NCI-H2196 treated with DMSO at 0.1 percent for 48 hours (cell line): ENCODE measurements at regions not wholly inside any gene's neighbourhood (a gene's known extent, or its start where the extent isn't known, plus 50 kb on each side); places are given as distances from the start of the nearest gene placed in this dataset.

Source experiments
- DNase-seq: peaks from one replicate; lab custom pipeline; 2025; ENCODE audit not compliant: unreplicated experiment; lab: John Stamatoyannopoulos, UW

DNA sequence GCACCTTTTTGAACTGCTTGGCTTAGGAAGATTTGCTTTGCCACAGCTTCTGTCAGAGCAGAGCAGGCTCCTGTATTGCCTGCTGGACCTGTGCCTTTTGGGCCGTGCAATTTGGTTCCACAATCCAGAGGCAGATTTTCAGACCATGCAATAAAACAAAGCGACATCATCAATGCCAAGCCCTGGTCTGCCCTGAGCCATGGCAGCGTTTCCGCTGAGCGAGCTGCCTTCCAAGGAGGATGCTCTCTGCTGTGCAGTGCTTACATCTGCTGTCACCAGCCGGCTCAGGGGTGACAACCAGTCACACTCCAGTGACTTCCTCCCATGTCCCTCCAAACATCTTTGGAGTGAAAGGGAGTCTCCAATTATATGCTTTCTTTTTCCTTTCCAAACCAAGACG, 282.2 kb downstream of the CDH26 start:
- no peak for DNase-seq

DNA sequence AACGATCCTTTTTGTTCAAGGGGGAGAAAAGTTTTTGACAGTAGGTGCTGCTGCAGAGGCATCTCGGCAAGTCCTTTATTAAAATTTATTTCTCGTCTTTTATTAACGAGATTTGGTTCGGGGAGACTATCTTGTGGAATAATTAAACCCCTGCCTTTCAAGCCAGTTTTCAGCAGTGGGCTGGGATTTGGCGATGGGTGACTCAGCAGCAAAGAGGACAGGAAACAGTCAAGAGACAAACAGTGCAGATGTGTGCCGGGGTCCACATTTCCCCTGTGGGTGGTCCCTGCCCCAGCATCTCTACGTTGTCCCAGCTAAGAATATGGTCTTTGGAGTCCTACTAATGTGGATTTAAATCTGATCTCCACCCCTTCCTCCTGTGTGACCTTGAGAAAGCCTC, 282.8 kb downstream of the CDH26 start:
- no peak for DNase-seq

DNA sequence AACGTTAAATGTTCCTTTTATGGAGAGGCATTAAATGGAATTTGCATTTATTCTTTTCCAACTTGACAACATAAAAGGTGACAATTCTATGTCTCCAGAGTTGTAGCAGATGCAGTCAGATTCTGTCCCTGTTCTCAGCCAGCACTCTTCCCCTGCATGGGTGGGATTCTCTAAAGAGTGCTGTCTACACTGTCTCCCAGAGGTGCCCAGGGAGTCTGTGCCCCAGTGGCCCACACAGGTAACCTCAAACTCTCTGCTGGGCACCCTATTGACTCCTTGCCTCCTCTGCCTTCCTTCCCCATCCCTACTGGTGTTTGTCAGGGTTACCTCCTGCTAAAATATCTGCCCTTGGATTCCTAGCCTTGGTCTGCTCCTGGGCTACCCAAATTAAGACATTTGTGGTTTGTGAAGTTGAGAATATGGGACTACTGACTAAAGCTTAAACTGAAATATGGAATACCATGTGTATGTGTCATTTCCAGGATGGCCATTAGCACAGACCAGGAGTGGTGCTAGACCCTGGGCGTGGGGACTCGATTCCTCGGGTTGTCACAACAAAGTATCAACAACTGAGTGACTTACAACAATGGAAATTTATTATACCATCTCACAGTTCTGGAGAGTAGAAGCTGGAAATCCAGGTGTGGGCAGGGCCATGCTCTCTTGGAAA, 284.7 kb downstream of the CDH26 start:
- DNase-seq = no peak

DNA sequence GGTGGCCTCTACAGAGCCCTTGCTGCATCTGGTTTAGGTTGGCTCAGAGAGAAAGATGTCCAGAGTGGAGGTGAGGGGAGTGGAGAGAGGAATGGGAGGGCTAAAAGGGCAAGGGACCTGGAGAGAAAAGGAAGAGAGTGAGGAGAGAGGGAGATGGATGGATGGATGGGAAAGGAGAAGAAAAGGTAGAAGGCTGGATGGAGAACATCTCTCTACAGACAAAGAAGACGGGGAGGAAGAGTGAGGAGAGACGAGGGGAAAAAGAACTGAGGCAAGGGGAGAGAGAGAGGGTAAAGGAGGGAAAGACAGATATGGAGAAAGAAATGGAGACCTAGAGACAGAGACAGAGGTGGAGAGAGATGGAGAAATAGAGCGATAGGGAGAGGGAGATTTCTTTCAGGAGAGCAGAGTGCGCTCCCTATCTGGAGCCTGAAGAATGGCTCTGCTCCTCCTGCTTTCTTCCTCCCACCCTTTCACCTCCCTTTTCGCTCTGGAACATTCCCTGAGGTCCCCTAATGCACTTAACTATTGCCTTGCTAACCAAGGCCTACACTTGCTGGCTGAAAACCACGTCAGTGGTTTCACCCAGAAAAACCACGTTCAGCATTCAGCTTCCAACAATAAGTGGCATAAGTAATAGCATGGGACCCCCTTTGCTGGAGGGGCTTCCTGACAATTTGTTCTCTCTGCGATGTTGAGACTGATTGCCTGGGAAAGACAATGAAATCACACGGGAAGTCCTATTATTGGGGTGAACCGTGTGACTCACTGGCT, 286.3 kb downstream of the CDH26 start:
- DNase-seq = no peak

DNA sequence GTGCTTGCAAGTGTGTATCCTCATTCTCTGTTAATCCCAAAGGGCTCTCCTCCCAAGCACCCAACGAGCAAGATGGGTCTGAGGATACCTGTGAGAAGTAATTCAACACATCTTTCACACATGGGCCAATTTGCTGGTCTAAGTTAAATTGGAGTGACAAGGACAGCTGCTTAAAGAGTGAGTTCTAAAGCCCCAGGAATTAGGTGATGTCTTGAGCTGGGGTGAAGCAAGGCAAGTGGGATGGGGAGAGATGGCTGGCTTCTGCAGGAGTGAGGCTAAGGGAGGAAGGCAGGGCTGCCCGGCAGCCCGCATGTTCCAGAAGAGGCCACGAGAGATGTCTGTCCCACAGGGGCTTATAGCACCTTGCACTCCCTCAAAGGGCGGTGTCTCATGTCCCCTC, 288.5 kb downstream of the CDH26 start:
- DNase-seq = no peak

DNA sequence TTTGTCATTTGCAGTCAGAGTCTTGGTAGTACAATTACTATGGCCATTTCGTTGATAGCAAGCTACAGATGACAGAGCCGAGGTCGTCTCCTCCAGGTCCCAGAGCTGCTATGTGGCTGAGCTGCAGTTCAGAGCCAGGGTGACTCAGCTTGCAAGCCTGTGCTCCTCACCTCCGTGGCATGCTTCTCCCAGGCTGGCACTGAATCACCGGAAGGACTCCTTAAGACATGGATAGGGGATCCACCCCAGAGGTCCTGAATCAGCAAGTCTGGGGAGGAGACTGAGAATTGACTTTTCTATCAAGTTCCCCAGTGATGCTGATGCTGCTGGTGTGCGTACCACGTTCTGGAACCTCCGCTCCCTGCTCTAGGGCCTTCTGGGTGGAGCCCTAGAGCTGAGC, 291.2 kb downstream of the CDH26 start:
- no peak for DNase-seq

DNA sequence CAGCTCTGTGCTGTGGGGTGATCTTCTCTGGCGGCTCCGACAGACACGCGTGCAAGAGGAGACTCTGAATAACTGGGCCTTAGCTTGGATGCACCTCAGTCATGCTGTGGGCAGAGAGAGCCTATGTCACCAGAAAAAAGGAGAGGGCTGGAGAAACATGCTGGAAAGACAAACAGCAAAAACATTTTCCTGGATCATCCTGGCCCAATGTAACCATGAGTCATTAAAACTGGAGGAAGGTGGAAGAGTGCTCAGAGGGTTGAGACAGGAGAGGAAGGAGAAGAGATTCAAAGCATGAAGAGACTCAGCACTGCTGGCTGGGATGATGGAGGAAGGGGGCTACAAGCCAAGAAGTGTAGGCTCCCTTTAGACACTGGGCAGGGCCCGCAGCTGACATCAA, 292.0 kb downstream of the CDH26 start:
- no peak for DNase-seq

DNA sequence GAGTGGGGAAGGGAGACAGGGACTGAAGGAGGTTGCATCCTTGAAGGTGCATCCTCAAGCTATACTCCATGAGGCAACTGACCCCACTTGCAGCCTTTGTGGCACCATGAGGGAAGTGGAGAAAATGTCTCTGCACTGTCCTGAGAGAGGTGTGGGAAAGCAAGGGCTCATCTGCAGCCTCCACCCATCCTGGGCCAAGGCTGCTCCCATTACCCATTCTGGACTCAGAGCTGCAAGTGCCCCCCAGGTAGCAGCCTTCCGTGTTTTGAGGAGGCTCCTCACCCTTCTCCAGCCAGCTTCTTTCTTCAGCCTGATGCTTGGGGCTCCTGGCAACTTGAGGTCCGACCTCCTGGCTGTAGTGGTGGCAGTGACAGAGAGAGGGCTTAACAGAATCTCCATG, 294.6 kb downstream of the CDH26 start:
- no peak for DNase-seq

DNA sequence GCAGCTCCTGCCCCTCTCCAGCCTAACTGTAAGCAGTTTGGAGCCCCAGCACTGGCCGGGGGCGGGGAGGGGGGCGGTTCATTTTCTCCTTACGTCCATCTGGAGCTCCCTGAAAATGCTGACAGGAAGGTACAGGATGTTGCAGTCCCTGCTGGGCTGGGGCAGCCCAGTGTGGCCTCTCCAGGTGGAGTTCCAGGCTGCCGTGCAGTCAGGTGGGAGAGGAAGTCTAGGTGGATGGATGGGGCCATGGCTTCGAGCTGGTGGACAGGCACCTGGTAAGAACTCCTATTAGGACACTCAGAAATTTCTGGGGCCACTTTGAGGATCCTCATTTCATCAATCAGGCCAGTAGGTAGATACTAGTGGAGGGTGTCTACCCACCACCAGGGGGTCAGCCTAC, 295.2 kb downstream of the CDH26 start:
- DNase-seq = no peak

DNA sequence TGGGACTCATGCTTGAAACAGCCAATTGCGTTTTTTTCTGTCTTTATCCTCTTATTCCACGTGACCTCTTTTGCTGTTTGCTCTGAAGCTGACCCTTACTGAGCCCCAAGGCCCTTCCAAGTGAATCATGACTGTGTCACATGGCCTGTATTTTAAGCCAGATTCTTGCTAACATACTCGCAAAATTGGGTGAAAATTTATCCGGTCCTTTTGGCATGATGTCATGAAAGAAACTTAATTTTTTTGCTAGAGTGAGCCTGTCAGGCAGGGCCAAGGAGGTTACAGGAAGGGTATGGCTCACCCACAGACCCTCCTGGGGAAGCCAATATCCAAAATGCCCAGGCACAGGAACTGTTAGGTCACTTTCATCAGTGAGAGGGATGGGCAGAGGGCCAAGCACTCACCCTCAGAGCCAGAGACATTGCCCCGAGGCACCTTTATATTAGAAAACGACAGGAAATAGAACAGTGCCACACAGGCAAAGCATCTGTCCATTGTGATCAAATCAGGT, 296.7 kb downstream of the CDH26 start:
- peak; percentile 38 for DNase-seq

DNA sequence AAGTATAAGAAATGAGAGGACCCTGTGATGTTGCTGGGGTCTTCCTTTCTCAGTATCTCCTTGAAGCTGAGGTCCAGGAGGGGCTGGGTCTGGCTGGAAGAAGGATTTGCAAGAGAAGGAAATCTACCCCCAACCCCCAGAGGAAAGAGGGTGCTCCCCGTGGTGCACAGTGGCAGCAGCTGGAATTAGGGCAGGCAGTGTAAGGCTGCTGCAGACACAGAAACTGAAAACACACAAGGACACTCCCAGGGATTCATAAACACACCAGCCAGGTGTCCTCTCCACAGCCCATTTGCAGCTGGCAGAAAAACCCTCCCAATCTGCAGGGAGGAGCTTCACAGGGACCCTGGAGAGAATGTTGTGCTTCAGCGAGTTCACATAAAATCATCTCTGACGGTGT, 297.2 kb downstream of the CDH26 start:
- peak; percentile 60 for DNase-seq

DNA sequence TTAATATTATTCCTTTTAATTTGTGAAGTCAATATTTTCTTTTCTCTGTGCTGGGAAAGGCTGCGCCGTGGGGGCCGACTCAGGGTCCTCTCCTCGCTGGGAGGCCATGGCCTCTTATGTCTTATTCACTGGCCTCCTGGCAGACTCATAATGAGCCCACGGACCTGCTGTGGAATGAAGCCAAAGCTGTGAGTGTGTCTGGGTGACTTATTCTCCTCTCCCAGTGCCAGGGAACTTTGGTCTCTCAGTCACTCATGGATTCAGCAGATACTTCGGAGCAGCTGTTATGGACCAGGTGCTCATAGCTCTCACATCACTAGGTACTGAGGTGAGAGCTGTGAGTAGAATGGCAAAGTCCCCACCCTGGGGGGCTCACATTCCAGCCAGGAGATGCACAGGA, 297.6 kb downstream of the CDH26 start:
- DNase-seq = no peak

DNA sequence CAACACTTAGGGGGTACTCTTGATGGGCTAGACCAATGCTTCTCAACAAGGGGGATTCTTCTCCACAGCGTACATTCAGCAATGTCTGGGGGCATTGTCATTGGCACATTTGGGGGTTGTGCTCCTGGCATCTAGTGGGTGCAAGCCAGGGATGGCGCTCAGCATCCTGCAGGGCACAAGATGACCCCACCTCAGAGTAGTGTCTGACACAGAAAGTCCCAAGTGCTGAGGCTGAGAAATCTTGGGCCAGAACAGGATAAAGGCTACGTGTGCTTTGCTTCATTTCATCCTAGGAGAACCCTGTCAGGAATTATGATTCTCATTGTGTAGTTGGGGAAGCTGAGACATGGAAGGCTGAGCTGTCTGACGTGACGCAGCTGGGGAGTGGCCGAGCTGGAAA, 298.6 kb downstream of the CDH26 start:
- no peak for DNase-seq

DNA sequence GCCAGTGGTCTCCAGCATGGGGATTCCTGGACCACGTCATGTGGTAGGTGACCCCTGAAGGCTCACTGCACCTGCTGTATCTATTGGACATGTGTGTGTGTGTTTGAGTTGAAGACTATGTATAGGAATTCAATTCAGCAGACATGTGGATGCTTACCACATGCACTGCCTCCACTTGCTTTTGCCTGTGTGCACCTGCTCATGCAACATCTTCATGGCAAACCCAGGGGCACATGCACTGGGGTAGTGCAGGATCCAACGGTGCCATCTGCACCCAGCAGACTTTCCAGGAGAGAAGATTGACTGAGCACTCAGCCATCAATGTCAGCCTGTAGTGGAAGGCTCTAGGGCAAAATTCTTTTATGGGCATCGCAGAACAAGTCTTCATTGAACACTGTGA, 299.4 kb downstream of the CDH26 start:
- no peak for DNase-seq

DNA sequence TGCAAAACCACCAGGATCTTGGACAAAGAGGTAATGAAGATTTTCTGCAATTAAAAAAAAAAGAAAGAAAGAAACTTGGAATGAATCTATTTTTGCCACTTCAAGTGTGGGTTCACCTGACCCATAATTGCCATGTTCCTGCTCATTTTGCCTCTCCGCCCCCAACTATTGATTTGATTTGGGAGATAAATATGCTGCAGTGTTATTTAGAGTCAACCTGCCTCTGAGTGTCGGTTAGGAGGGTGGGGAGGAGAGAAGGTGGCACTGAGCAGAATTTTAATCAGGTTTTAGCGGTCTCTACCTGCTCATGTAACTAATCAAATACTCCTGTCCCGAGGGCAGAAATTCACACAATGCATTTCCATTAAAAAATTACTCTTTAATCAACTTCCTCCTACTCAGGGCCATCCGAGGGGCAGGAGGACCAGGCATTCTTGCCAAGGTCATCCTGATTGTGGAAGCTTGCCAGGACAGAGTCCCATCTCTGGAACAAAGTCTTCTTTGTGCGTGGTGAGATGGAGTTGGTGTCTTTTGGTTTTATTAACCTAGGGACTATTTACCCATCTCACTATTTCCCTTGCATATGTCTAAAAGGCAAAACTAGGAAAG, 300.1 kb downstream of the CDH26 start:
- DNase-seq = peak; percentile 18

DNA sequence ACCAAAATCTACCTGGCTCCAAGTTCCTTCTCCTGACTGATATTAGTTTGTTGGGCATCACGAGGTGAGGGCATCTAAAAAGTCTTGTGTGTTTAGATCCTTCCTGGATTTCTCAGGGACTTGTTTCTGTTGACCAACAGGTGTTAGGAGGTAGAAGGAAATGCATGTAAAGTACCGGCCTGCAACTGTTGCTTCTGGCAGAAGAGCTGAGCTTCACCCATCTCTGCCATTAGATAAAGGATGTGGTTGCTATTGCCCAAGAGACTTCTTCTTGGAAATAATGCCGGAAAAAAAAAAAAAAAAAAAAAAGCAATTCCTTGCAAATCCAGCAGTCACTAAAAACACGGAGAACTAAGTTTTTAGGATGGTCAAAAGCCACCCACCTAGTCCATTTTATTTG, 303.1 kb downstream of the CDH26 start:
- DNase-seq = no peak

DNA sequence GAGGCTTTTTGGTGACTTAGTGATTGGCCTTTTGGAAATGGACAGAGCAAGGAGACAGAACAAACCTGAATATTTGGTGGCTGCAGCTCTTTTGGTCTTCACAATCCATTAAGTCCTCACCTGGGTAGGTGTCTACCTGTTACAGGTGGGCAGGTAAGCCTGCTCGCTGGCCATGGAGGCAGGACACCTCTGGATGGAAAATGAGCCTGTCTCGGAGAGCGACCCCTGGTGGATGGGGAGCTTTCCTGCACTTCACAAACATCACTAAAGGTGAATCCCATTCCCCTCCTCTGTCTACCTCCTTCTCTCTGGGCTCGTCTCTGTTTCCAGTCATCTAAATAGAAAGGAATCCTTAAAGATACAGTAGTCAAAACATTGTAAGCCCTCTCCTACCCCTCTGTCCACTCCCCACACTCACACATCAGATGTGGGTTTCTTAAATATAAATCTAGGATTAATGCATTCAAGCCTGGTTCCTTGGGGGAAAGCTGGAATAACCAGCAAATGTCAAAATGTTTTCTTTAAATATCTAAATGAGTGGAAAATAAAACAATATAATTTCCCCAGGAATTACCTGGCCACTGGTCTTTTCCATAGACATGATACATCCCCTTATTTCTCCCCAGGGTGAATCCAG, 304.9 kb downstream of the CDH26 start:
- no peak for DNase-seq

DNA sequence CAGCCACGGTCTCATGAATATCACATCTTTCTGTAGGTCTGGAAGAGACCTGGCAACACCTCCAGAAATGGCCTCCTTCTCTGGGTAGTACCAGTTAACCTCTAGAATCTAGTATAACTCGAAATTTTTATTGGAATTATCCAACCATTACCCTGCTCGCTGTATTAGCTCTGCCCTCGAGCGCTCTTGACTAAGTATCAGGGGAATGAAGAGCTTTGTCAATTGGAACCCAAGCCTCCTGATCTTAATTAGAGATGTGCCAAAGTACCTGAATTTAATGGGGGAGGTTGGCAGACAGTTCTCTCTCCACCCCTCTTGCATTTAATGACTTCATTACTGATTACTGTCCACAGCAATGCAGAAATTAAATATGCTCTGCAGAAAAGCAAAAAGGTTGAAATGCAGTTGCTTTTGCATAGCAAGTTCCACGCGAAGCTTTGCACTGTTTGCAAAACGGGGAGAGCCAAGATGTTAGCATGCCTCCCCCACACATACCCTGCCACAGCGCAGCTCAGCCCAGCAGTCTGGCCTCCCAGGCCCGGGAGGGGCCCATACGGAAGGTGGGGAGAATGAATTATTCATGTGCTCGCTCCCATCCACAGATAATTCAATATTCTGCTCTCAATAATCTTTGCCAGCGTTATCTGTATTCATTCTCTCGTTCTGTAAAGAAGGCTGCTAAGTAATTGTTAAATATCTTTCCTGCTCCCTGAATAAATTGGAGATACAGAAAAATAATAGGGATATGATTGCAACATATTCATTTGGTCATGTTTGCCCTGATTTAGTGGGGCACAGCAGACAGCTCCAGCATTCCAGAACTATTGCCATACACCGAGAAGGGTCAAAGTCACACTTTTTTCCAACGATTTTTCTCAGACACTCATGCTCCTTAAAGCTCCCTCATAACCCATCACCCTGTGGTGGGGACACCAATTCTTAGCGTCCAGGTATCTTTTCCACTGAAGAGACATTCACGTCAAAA, 305.8 kb downstream of the CDH26 start:
- DNase-seq = no peak

DNA sequence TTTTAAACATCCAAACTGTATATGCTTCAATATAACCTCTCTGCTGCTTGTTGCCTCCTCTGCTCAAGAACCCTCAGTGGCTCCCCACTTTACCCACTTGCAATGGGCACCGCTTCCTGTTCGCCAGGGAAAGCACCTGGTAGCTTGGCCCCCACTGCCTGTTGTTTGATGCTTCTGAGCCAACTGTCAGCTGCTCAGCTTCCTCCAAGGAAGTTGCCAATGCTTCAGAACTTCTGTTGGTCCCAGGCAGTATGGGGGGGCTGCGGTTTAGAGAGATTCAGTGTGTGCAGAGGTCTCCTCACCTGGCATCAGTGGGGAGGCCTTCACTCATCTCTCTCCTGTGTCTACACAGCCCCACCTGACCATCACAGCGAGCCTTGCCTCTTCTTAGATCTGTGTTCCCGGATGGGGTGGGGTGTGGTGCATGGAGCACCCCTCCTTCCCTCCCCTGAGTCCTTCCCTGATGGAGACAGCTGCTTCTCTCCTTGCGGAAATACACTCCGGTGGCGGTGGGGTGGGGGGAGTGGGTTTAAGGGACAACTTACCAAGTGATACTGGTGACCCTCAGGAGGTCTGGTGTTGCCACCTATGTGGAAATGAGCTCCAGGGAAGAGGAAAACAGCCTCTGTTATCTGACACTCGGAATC, 308.1 kb downstream of the CDH26 start:
- DNase-seq = no peak

DNA sequence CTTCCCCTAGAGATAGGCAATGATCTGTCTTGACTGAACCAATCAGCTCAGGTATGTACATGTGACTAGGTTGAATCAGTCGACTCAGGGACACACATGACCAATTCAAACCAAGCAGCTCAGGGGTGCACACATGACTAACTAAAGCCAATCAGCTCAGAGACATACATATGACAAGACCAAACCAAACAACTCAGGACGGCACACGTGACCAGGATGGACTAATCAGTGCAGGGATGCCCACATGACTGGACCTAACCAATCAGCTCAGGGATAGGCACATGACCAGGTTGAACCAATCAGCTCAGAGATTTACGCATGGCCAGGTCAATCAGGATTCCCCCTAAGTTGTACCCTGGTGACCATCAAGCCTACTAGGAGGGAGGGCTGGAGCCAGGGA, 310.3 kb downstream of the CDH26 start:
- no peak for DNase-seq
